AG10803 (cell line): ENCODE measurements at regions not wholly inside any gene's neighbourhood (a gene's known extent, or its start where the extent isn't known, plus 50 kb on each side); places are given as distances from the start of the nearest gene placed in this dataset.
"Not testable (repeated sequence)": the region's sequence is repeated elsewhere in the genome, so short reads cannot be mapped to it uniquely, and the experiment has no call there.

Source experiments
- DNase-seq: peaks from one replicate; pipeline ENCODE4 v3.0.0; 2010; ENCODE audit warnings: low read depth
- H3K4me3 ChIP-seq: 2 replicates; pipeline ENCODE4 v1.5.1; 2011; ENCODE audit warnings: mild to moderate bottlenecking, low read length, control low read depth
- CTCF ChIP-seq: conservative IDR thresholded peaks from 2 replicates; pipeline ENCODE4 v1.5.1; 2011; ENCODE audit warnings: mild to moderate bottlenecking, low read length, control low read depth, inconsistent platforms

- H3K4me3 ChIP-seq: no peak overlapping the region
- no peak for TF ChIP-seq CTCF
- DNase-seq: no peak
Measured at GRCh38 chr1:60878323-60878722, 204.0 kb upstream of the NFIA start.

GRCh38 chr1:60877376-60877775 lies 205.0 kb upstream of the NFIA start:
- no peak for DNase-seq
- no peak overlapping the region for H3K4me3 ChIP-seq
- TF ChIP-seq CTCF: no peak

- TF ChIP-seq CTCF: no peak
- H3K4me3 ChIP-seq: no peak overlapping the region
- no peak for DNase-seq
Measured at GRCh38 chr1:60876952-60877351, 205.4 kb upstream of the NFIA start.

GRCh38 chr1:60875138-60875537 lies 207.2 kb upstream of the NFIA start:
- DNase-seq: peak; percentile 24
- H3K4me3 ChIP-seq: no peak overlapping the region
- no peak for TF ChIP-seq CTCF

GRCh38 chr1:60874718-60875117 lies 207.6 kb upstream of the NFIA start:
- TF ChIP-seq CTCF: no peak
- DNase-seq: peak; percentile 42
- no peak overlapping the region for H3K4me3 ChIP-seq

GRCh38 chr1:60873396-60873795 lies 209.0 kb upstream of the NFIA start:
- not testable (repeated sequence) for DNase-seq, H3K4me3 ChIP-seq

- TF ChIP-seq CTCF: no peak
- DNase-seq: no peak
- no peak overlapping the region for H3K4me3 ChIP-seq
Measured at GRCh38 chr1:60872426-60873054, 209.8 kb upstream of the NFIA start.
